Prostate gland (tissue), 2 donors: ENCODE measurements at regions not wholly inside any gene's neighbourhood (a gene's known extent, or its start where the extent isn't known, plus 50 kb on each side); places are given as distances from the start of the nearest gene placed in this dataset.

Experiments
- POLR2A ChIP-seq: fragments of 450-650 bp; IDR thresholded peaks from one replicate; pipeline ENCODE4 v1.6.1; 2016; ENCODE audit warnings: antibody characterized with exemption, mild to moderate bottlenecking
- POLR2AphosphoS5 ChIP-seq: sonication (generic); formaldehyde crosslinking; IDR thresholded peaks from one replicate; pipeline ENCODE4 v1.6.1; 2017; ENCODE audit warnings: antibody characterized with exemption
- TF ChIP-seq, protein P1 (sequence below), 4 experiments: fragments of 200-600 bp in 2 of 4; fragments of 450-650 bp in 2 of 4; sonication (generic) in 2 of 4; IDR thresholded peaks; 1 replicate in 3 of 4; 2 replicates in 1 of 4; pipeline ENCODE4 v1.5.1; 2016 to 2019; ENCODE audit warnings: antibody characterized with exemption in 4 of 4, mild to moderate bottlenecking in 2 of 4, moderate library complexity in 2 of 4

DNA sequence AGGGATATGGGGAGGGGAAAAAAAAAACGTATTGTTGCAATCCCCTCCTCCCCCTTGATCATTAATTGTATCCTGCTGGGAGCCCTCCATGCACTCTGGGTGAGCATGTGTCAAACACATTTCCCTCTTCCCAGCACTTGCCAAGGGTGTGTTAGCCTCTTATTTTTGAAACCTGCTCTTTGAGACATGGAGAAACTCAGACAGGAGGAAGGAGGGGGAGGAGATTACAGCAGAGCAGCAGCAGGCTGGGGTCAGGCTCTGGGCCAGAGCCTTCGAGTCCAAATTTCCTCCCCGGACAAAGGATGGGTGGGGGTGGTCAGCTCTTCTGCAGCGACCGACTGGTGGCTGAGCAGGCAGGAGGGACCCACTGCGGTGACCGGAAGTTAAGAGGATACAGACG is 64.7 kb downstream of the SOX9 start:
- TF ChIP-seq POLR2A (no peak), POLR2AphosphoS5 (no peak)
- TF ChIP-seq, protein P1, sequence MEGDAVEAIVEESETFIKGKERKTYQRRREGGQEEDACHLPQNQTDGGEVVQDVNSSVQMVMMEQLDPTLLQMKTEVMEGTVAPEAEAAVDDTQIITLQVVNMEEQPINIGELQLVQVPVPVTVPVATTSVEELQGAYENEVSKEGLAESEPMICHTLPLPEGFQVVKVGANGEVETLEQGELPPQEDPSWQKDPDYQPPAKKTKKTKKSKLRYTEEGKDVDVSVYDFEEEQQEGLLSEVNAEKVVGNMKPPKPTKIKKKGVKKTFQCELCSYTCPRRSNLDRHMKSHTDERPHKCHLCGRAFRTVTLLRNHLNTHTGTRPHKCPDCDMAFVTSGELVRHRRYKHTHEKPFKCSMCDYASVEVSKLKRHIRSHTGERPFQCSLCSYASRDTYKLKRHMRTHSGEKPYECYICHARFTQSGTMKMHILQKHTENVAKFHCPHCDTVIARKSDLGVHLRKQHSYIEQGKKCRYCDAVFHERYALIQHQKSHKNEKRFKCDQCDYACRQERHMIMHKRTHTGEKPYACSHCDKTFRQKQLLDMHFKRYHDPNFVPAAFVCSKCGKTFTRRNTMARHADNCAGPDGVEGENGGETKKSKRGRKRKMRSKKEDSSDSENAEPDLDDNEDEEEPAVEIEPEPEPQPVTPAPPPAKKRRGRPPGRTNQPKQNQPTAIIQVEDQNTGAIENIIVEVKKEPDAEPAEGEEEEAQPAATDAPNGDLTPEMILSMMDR (IDR thresholded peaks at IDR 0.05) = no peak
